OCI-LY1 (cell line): ENCODE measurements at regions not wholly inside any gene's neighbourhood (a gene's known extent, or its start where the extent isn't known, plus 50 kb on each side); places are given as distances from the start of the nearest gene placed in this dataset.

Source experiments
- EZH2 ChIP-seq: fragments of 200-600 bp; sonication (generic), shearing (Covaris generic); IDR thresholded peaks from 2 replicates; pipeline ENCODE4 v1.8.0; 2017; ENCODE audit warnings: borderline replicate concordance, mixed run types, mild to moderate bottlenecking, antibody characterized with exemption, low read length, moderate library complexity, mixed read lengths
- TF ChIP-seq, protein P1 (sequence below): fragments of 200-600 bp; sonication (generic), shearing (Covaris generic); IDR thresholded peaks from 2 replicates; pipeline ENCODE4 v1.5.1; 2017; ENCODE audit warnings: mild to moderate bottlenecking, antibody characterized with exemption, low read length, moderate library complexity, mixed read lengths

DNA sequence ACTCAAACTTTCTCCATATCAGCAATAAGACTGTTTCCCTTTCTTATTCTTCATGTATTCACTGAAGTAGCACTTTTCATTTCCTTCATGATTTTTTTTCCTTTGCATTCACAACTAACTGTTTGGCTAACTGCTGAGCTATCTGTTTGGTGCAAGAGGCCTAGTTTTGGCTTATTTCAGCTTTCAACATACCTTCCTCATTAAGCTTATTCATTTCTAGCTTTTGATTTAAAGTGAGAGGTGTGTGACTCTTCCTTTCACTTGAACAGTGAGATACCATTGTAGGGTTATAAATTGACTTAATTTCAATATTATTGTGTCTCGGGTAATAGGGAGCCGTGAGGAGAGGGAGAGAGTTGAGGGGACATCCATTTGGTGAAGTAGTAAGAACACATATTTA is 262.0 kb upstream of the PREP start:
- TF ChIP-seq, protein P1, sequence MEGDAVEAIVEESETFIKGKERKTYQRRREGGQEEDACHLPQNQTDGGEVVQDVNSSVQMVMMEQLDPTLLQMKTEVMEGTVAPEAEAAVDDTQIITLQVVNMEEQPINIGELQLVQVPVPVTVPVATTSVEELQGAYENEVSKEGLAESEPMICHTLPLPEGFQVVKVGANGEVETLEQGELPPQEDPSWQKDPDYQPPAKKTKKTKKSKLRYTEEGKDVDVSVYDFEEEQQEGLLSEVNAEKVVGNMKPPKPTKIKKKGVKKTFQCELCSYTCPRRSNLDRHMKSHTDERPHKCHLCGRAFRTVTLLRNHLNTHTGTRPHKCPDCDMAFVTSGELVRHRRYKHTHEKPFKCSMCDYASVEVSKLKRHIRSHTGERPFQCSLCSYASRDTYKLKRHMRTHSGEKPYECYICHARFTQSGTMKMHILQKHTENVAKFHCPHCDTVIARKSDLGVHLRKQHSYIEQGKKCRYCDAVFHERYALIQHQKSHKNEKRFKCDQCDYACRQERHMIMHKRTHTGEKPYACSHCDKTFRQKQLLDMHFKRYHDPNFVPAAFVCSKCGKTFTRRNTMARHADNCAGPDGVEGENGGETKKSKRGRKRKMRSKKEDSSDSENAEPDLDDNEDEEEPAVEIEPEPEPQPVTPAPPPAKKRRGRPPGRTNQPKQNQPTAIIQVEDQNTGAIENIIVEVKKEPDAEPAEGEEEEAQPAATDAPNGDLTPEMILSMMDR, result no peak
- TF ChIP-seq EZH2, result no peak
